ENCODE measurements at regions not wholly inside any gene's neighbourhood (a gene's known extent, or its start where the extent isn't known, plus 50 kb on each side); places are given as distances from the start of the nearest gene placed in this dataset.

- Mint-ChIP-seq H3K27ac (no peak overlapping the region), H3K9me3 (no peaks in the 10 kb centered on the region), H3K27me3 (ENCODE audit: low read depth) (no peaks in the 10 kb centered on the region), H3K4me3 (no peak overlapping the region), H3K4me1 (no peaks in the 10 kb centered on the region), H3K36me3 (ENCODE audit: insufficient read depth in 1 of 3, low read depth in 3 of 3) (no peaks in the 10 kb centered on the region)
- Histone ChIP-seq H3K18ac (ENCODE audit: insufficient read length, low read depth, low read length) (no peak overlapping the region), H2BK12ac (ENCODE audit: insufficient read length, low read depth, low read length) (no peak overlapping the region), H2AFZ (ENCODE audit: low read length) (no peak overlapping the region), H3K9me3 (ENCODE audit: control insufficient read depth, low read depth, low read length) (no peaks in the 10 kb centered on the region), H4K20me1 (ENCODE audit: control insufficient read depth, insufficient read depth, insufficient read length) (no peaks in the 10 kb centered on the region), H3K56ac (ENCODE audit: insufficient read length, low read depth, low read length) (no peak overlapping the region), H3K4me2 (ENCODE audit: insufficient read depth, insufficient read length, low read length) (no peak overlapping the region), H3K14ac (ENCODE audit: insufficient read depth, low read length) (no peak overlapping the region), H2BK15ac (ENCODE audit: low read depth, low read length) (no peak overlapping the region), H2BK120ac (ENCODE audit: low read depth, low read length, poor library complexity, severe bottlenecking) (no peak overlapping the region), H4K5ac (ENCODE audit: insufficient read length, low read depth, low read length) (no peak overlapping the region), H3K27ac (ENCODE audit: insufficient read length, low read depth, low read length) (no peak overlapping the region), H3K4me1 (ENCODE audit: insufficient read depth, low read length) (no peaks in the 10 kb centered on the region), H4K91ac (ENCODE audit: insufficient read length, low read depth, low read length) (no peak overlapping the region), H2BK20ac (ENCODE audit: low read depth, low read length, poor library complexity, severe bottlenecking) (no peak overlapping the region), H3T11ph (ENCODE audit: low read length) (no peak overlapping the region), H2AK5ac (ENCODE audit: insufficient read length, low read length) (no peak overlapping the region), H3K27me3 (ENCODE audit: insufficient read depth, low read length) (no peaks in the 10 kb centered on the region), H3K9ac (ENCODE audit: extremely low read depth, insufficient read length, low read length) (no peak overlapping the region), H3K4ac (ENCODE audit: low read depth, low read length) (no peak overlapping the region), H3K23ac (ENCODE audit: insufficient read length, low read depth, low read length) (no peak overlapping the region), H3K79me2 (ENCODE audit: insufficient read depth, low read length) (no peaks in the 10 kb centered on the region), H4K8ac (replicated peaks; ENCODE audit: insufficient read length, low read depth, low read length) (no peak overlapping the region), H3K79me1 (ENCODE audit: insufficient read depth, low read depth, low read length, poor library complexity, severe bottlenecking) (no peaks in the 10 kb centered on the region), H2BK5ac (ENCODE audit: insufficient read length, low read length) (no peak overlapping the region), H3K23me2 (ENCODE audit: insufficient read length, low read depth, low read length, poor library complexity, severe bottlenecking) (no peaks in the 10 kb centered on the region)
- DNase-seq, result no peak
- TF ChIP-seq CTCF (conservative IDR thresholded peaks at IDR 0.05), result no peak
- no CpG with 5 or more reads among the region's 2 CpGs for WGBS (ENCODE audit: extremely low coverage, insufficient read length, low lambda C conversion rate)
Observed at GRCh38 chr9:108291586-108291932, 564.2 kb downstream of the ACTL7B start.
